ENCODE measurements at regions not wholly inside any gene's neighbourhood (a gene's known extent, or its start where the extent isn't known, plus 50 kb on each side); places are given as distances from the start of the nearest gene placed in this dataset.

DNA sequence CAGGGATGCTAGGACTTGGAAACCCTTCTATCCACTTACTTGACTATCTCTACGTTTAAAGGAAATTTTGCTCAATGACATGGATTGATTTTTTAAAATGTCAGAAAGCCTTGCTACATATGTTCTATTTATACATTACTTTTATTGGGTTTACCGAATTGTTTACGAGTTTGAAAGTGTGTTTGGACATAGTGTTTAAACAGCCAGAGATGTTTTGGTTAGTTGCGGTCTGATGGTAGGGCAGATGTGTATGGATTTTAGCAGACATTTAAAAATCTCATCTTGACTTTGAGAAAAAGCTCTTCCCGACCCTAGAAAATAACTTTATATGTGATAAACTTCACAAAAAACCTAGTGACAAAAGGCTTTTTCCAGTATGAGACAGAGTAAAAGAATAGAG lies 513.7 kb downstream of the PLA2G4A start:
- TF ChIP-seq, protein P1, sequence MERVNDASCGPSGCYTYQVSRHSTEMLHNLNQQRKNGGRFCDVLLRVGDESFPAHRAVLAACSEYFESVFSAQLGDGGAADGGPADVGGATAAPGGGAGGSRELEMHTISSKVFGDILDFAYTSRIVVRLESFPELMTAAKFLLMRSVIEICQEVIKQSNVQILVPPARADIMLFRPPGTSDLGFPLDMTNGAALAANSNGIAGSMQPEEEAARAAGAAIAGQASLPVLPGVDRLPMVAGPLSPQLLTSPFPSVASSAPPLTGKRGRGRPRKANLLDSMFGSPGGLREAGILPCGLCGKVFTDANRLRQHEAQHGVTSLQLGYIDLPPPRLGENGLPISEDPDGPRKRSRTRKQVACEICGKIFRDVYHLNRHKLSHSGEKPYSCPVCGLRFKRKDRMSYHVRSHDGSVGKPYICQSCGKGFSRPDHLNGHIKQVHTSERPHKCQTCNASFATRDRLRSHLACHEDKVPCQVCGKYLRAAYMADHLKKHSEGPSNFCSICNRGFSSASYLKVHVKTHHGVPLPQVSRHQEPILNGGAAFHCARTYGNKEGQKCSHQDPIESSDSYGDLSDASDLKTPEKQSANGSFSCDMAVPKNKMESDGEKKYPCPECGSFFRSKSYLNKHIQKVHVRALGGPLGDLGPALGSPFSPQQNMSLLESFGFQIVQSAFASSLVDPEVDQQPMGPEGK (CRISPR knock-in tag; IDR thresholded peaks at IDR 0.05; ENCODE audit: borderline replicate concordance) = no peak
- no peak for TF ChIP-seq TOX (CRISPR knock-in tag; IDR thresholded peaks at IDR 0.05; ENCODE audit: borderline replicate concordance)
- no peak for TF ChIP-seq BACH2 (CRISPR knock-in tag; IDR thresholded peaks at IDR 0.05; ENCODE audit: borderline replicate concordance)
- no peak for TF ChIP-seq RARB (CRISPR knock-in tag; IDR thresholded peaks at IDR 0.05)
- TF ChIP-seq, protein P2, sequence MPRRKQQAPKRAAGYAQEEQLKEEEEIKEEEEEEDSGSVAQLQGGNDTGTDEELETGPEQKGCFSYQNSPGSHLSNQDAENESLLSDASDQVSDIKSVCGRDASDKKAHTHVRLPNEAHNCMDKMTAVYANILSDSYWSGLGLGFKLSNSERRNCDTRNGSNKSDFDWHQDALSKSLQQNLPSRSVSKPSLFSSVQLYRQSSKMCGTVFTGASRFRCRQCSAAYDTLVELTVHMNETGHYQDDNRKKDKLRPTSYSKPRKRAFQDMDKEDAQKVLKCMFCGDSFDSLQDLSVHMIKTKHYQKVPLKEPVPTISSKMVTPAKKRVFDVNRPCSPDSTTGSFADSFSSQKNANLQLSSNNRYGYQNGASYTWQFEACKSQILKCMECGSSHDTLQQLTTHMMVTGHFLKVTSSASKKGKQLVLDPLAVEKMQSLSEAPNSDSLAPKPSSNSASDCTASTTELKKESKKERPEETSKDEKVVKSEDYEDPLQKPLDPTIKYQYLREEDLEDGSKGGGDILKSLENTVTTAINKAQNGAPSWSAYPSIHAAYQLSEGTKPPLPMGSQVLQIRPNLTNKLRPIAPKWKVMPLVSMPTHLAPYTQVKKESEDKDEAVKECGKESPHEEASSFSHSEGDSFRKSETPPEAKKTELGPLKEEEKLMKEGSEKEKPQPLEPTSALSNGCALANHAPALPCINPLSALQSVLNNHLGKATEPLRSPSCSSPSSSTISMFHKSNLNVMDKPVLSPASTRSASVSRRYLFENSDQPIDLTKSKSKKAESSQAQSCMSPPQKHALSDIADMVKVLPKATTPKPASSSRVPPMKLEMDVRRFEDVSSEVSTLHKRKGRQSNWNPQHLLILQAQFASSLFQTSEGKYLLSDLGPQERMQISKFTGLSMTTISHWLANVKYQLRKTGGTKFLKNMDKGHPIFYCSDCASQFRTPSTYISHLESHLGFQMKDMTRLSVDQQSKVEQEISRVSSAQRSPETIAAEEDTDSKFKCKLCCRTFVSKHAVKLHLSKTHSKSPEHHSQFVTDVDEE (CRISPR knock-in tag; IDR thresholded peaks at IDR 0.05) = no peak
- TF ChIP-seq ESRRG (CRISPR knock-in tag; IDR thresholded peaks at IDR 0.05) = no peak
- no peak for TF ChIP-seq ZFP3 (CRISPR knock-in tag; IDR thresholded peaks at IDR 0.05)
- TF ChIP-seq, protein P3, sequence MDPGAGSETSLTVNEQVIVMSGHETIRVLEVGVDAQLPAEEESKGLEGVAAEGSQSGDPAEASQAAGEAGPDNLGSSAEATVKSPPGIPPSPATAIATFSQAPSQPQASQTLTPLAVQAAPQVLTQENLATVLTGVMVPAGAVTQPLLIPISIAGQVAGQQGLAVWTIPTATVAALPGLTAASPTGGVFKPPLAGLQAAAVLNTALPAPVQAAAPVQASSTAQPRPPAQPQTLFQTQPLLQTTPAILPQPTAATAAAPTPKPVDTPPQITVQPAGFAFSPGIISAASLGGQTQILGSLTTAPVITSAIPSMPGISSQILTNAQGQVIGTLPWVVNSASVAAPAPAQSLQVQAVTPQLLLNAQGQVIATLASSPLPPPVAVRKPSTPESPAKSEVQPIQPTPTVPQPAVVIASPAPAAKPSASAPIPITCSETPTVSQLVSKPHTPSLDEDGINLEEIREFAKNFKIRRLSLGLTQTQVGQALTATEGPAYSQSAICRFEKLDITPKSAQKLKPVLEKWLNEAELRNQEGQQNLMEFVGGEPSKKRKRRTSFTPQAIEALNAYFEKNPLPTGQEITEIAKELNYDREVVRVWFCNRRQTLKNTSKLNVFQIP (CRISPR knock-in tag; IDR thresholded peaks at IDR 0.05; ENCODE audit: borderline replicate concordance, low read depth) = no peak
- no peak for TF ChIP-seq ZFP30 (CRISPR knock-in tag; IDR thresholded peaks at IDR 0.05)
- TF ChIP-seq, protein P4, sequence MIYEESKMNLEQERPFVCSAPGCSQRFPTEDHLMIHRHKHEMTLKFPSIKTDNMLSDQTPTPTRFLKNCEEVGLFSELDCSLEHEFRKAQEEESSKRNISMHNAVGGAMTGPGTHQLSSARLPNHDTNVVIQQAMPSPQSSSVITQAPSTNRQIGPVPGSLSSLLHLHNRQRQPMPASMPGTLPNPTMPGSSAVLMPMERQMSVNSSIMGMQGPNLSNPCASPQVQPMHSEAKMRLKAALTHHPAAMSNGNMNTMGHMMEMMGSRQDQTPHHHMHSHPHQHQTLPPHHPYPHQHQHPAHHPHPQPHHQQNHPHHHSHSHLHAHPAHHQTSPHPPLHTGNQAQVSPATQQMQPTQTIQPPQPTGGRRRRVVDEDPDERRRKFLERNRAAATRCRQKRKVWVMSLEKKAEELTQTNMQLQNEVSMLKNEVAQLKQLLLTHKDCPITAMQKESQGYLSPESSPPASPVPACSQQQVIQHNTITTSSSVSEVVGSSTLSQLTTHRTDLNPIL (CRISPR knock-in tag; IDR thresholded peaks at IDR 0.05; ENCODE audit: low read depth) = no peak
- no peak for TF ChIP-seq CSDC2 (CRISPR knock-in tag; IDR thresholded peaks at IDR 0.05)
- TF ChIP-seq ISL1 (CRISPR knock-in tag; IDR thresholded peaks at IDR 0.05) = no peak
- no peak for TF ChIP-seq ZNF70 (CRISPR knock-in tag; IDR thresholded peaks at IDR 0.05)
- no peak for TF ChIP-seq TCF4 (CRISPR knock-in tag; IDR thresholded peaks at IDR 0.05; ENCODE audit: borderline replicate concordance)

Measured in SK-N-SH treated with all-trans-retinoic acid at 6 μM for 48 hours (cell line).